ENCODE measurements at regions not wholly inside any gene's neighbourhood (a gene's known extent, or its start where the extent isn't known, plus 50 kb on each side); places are given as distances from the start of the nearest gene placed in this dataset.

DNA sequence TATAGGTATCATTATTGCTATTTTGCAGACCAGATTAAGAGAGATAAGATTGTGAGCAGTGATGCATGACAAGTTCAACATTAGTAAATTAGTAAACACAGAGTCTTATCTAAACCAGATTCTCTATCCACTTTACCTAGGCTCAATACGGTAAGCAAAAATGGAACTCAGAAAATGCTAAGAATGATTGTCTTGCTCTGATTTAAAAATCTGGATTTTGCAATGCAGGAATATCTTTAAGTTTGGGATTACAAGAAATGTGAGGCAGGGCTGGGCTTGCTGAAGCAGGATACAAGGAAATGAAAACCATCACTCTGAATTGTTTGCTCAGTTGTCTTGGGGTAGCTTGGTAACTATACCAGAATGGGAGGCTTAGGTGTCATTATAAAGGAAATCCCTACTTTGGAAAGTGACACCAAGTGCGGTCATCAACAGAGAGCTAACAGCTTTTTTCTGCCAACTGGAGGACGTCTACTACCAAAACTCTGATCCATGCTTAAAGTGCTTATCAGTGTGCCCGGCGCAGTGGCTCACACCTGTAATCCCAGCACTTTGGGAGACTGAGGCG is 332.7 kb upstream of the RUNX1 start:
- TF ChIP-seq EP300 (IDR thresholded peaks at IDR 0.05; ENCODE audit: borderline replicate concordance) = no peak
- TF ChIP-seq CEBPB (IDR thresholded peaks at IDR 0.05) = no peak
- TF ChIP-seq TAF1 (IDR thresholded peaks at IDR 0.05; ENCODE audit: low read depth) = no peak
- TF ChIP-seq, protein P1, sequence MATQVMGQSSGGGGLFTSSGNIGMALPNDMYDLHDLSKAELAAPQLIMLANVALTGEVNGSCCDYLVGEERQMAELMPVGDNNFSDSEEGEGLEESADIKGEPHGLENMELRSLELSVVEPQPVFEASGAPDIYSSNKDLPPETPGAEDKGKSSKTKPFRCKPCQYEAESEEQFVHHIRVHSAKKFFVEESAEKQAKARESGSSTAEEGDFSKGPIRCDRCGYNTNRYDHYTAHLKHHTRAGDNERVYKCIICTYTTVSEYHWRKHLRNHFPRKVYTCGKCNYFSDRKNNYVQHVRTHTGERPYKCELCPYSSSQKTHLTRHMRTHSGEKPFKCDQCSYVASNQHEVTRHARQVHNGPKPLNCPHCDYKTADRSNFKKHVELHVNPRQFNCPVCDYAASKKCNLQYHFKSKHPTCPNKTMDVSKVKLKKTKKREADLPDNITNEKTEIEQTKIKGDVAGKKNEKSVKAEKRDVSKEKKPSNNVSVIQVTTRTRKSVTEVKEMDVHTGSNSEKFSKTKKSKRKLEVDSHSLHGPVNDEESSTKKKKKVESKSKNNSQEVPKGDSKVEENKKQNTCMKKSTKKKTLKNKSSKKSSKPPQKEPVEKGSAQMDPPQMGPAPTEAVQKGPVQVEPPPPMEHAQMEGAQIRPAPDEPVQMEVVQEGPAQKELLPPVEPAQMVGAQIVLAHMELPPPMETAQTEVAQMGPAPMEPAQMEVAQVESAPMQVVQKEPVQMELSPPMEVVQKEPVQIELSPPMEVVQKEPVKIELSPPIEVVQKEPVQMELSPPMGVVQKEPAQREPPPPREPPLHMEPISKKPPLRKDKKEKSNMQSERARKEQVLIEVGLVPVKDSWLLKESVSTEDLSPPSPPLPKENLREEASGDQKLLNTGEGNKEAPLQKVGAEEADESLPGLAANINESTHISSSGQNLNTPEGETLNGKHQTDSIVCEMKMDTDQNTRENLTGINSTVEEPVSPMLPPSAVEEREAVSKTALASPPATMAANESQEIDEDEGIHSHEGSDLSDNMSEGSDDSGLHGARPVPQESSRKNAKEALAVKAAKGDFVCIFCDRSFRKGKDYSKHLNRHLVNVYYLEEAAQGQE (IDR thresholded peaks at IDR 0.05; ENCODE audit: low read depth) = no peak
- TF ChIP-seq RAD21 (IDR thresholded peaks at IDR 0.05; ENCODE audit: low read depth) = no peak
- no peak for TF ChIP-seq YY1 (IDR thresholded peaks at IDR 0.05; ENCODE audit: low read depth)
- TF ChIP-seq NFIC (IDR thresholded peaks at IDR 0.05) = no peak
- TF ChIP-seq, protein P2, sequence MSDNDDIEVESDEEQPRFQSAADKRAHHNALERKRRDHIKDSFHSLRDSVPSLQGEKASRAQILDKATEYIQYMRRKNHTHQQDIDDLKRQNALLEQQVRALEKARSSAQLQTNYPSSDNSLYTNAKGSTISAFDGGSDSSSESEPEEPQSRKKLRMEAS (IDR thresholded peaks at IDR 0.05) = no peak
- no peak for TF ChIP-seq TCF12 (IDR thresholded peaks at IDR 0.05; ENCODE audit: low read depth)
- no peak for TF ChIP-seq ZBTB7A (IDR thresholded peaks at IDR 0.05; ENCODE audit: low read depth)

Data from Ishikawa (cell line).